ENCODE measurements at regions not wholly inside any gene's neighbourhood (a gene's known extent, or its start where the extent isn't known, plus 50 kb on each side); places are given as distances from the start of the nearest gene placed in this dataset.

DNA sequence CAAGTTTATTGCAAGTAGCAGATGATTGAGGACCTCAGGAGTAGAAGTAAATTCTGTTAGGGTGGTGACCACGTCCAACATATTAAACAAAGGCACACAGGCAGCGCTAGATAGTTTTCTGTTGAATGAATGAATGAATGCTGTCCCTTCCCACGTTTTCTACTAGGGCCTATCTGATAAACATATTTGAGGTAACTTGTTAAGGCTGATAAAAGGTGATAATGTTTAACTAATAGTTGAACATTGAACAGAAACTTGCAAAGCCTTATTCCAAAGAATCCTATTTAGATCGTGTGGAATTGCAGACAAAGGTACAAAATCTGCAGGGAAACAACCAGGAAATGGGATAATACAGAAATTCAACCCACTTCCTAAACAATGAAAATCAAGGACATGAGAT, 559.5 kb upstream of the SEMA6D start:
- no peak for DNase-seq
- H3K27me3 ChIP-seq (ENCODE audit: insufficient read depth, low read depth, severe bottlenecking) = no peaks in the 10 kb centered on the region
- no peaks in the 10 kb centered on the region for H3K9me3 ChIP-seq (ENCODE audit: severe bottlenecking)
- H3K36me3 ChIP-seq = no peaks in the 10 kb centered on the region
- TF ChIP-seq, protein P1, sequence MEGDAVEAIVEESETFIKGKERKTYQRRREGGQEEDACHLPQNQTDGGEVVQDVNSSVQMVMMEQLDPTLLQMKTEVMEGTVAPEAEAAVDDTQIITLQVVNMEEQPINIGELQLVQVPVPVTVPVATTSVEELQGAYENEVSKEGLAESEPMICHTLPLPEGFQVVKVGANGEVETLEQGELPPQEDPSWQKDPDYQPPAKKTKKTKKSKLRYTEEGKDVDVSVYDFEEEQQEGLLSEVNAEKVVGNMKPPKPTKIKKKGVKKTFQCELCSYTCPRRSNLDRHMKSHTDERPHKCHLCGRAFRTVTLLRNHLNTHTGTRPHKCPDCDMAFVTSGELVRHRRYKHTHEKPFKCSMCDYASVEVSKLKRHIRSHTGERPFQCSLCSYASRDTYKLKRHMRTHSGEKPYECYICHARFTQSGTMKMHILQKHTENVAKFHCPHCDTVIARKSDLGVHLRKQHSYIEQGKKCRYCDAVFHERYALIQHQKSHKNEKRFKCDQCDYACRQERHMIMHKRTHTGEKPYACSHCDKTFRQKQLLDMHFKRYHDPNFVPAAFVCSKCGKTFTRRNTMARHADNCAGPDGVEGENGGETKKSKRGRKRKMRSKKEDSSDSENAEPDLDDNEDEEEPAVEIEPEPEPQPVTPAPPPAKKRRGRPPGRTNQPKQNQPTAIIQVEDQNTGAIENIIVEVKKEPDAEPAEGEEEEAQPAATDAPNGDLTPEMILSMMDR (IDR thresholded peaks at IDR 0.05; ENCODE audit: low read depth, low read length) = no peak
- no peak overlapping the region for H3K27ac ChIP-seq
- no peak overlapping the region for H3K4me3 ChIP-seq (ENCODE audit: low read depth, low read length)

DNA sequence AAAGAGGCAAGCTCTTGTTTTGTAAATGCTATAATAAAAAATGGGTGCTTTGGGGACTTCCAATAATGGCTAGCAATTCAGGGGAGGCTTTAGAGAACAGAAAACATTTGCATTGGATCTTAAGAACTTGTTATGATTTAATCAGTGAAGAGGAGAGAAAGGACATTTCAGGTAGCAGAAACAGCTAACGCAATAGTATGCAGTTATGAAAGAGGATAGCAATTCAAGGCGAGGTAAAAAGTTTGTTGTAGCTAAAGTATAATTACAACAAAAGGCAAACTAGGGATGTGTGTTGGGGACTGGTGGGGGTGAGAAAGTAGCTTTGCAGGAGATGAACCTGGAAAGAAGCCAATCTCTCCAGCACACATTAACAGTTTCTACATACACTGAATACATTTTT, 558.7 kb upstream of the SEMA6D start:
- H3K4me3 ChIP-seq (ENCODE audit: low read depth, low read length) = no peak overlapping the region
- no peak for DNase-seq
- no peak overlapping the region for H3K27ac ChIP-seq
- TF ChIP-seq, protein P1 (IDR thresholded peaks at IDR 0.05; ENCODE audit: low read depth, low read length) = no peak
- H3K27me3 ChIP-seq (ENCODE audit: insufficient read depth, low read depth, severe bottlenecking) = no peaks in the 10 kb centered on the region
- no peaks in the 10 kb centered on the region for H3K36me3 ChIP-seq
- H3K9me3 ChIP-seq (ENCODE audit: severe bottlenecking) = no peaks in the 10 kb centered on the region

DNA sequence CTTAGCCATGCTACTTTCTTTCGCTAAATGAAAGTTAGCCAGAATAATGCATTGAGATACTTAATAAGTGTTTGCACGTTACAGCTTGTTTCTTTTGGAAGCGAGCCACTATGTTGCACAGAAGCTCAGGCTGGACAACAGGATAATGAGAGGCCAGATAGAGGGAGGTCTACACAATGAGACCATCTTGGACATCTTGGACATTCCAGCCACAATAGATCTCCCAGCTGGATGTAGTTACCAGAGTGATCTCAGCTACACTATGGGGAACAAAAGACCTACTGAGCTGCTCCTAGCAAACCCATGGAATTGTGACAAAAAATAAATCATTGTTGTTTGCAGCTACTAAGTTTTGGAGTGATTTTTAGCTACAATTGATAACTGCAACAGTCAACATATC, 540.1 kb upstream of the SEMA6D start:
- TF ChIP-seq, protein P1 (IDR thresholded peaks at IDR 0.05; ENCODE audit: low read depth, low read length) = no peak
- Histone ChIP-seq H3K27me3 (ENCODE audit: insufficient read depth, low read depth, severe bottlenecking) (no peaks in the 10 kb centered on the region), H3K36me3 (no peaks in the 10 kb centered on the region), H3K9me3 (ENCODE audit: severe bottlenecking) (peaks cover 2% of the 10 kb centered on the region), H3K27ac (no peak overlapping the region), H3K4me3 (ENCODE audit: low read depth, low read length) (no peak overlapping the region)
- DNase-seq = no peak

DNA sequence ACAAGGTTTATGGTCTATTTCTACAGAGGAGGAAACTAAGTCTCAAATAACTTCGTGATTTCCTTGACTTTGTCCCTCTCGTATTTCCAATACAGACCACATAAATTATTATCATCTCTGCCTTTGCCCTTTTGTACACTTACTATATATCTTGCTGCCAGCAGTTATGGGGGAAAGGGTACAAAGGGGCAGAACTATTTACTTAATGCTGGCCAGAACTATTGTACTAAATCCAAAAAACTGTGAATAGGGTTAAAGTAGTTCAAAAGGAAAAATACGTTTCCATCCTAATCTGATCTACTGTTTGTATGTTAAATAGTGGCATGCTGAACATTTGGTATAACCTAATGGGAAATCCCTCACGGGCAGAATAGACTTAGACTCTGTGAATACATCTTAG, 537.3 kb upstream of the SEMA6D start:
- DNase-seq = no peak
- no peak overlapping the region for H3K27ac ChIP-seq

DNA sequence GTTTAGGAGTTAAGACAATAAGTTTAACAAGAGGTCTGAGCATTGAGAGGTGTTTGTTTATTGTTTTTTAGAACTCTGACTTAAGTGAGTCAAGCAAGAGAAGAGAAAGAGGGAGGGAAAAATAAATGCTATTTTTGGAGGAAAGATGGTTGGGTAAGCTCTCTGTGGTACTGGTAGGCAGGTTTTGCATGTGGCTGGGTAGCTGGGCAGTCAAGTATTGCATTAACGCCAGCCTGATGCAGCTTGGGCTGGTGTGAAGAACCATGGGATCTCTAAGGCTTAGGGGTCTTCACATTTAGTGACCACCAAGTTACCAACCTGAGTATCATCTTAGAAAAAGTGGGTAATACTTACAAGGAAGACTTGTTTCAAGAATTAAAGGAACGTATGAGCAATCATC, 534.5 kb upstream of the SEMA6D start:
- H3K9me3 ChIP-seq (ENCODE audit: severe bottlenecking) = peaks cover 2% of the 10 kb centered on the region
- TF ChIP-seq, protein P1 (IDR thresholded peaks at IDR 0.05; ENCODE audit: low read depth, low read length) = no peak
- no peaks in the 10 kb centered on the region for H3K27me3 ChIP-seq (ENCODE audit: insufficient read depth, low read depth, severe bottlenecking)
- H3K36me3 ChIP-seq = no peaks in the 10 kb centered on the region
- no peak overlapping the region for H3K4me3 ChIP-seq (ENCODE audit: low read depth, low read length)
- no peak overlapping the region for H3K27ac ChIP-seq
- DNase-seq = no peak

More for the DNA sequence above, 537.3 kb upstream of the SEMA6D start:
- H3K36me3 ChIP-seq = no peaks in the 10 kb centered on the region
- H3K4me3 ChIP-seq (ENCODE audit: low read depth, low read length) = no peak overlapping the region
- peaks cover 2% of the 10 kb centered on the region for H3K9me3 ChIP-seq (ENCODE audit: severe bottlenecking)
- TF ChIP-seq, protein P1 (IDR thresholded peaks at IDR 0.05; ENCODE audit: low read depth, low read length) = no peak
- no peaks in the 10 kb centered on the region for H3K27me3 ChIP-seq (ENCODE audit: insufficient read depth, low read depth, severe bottlenecking)

Data from WERI-Rb-1 (cell line).